Naive thymus-derived CD8-positive, alpha-beta T cell (primary cell): ENCODE measurements at regions not wholly inside any gene's neighbourhood (a gene's known extent, or its start where the extent isn't known, plus 50 kb on each side); places are given as distances from the start of the nearest gene placed in this dataset.

Experiments used
- ATAC-seq, 2 donors: fragments of 150-1000 bp; cut with Tn5 transposase in 1 of 2; sonication (Bioruptor Pico), chemical (Tn5 transposase) in 1 of 2; 1 replicate in 1 of 2; 2 replicates in 1 of 2; pipeline ENCODE4 v1.10.0; 2021; ENCODE audit warnings: mild to moderate bottlenecking in 2 of 2, moderate library complexity in 2 of 2
- POLR2A ChIA-PET: fragments of 350-600 bp; sonication (Branson Sonifier 250); formaldehyde crosslinking; loops from one replicate; lab custom pipeline; 2021; ENCODE audit warnings: antibody characterized with exemption; lab: Charles Lee
- DNase-seq, 10 donors: peaks; one replicate each; pipeline versions ENCODE4 v3.0.0 to v3.0.0-alpha.2; 2020 to 2022
- H3K27ac Mint-ChIP-seq, 10 donors: one replicate each; pipeline ENCODE4 v1.8.0; 2020 to 2022; ENCODE audit warnings: mild to moderate bottlenecking in 10 of 10, mixed read lengths in 10 of 10, moderate library complexity in 4 of 10, inconsistent platforms in 1 of 10
- H3K27me3 Mint-ChIP-seq, 5 donors: one replicate each; pipeline ENCODE4 v1.8.0; 2021 to 2022; ENCODE audit warnings: mixed read lengths in 5 of 5
- H3K36me3 Mint-ChIP-seq, 3 donors: one replicate each; pipeline ENCODE4 v1.8.0; 2020 to 2022; ENCODE audit warnings: mixed read lengths in 3 of 3, mild to moderate bottlenecking in 2 of 3, inconsistent platforms in 1 of 3
- H3K4me1 Mint-ChIP-seq, 4 donors: one replicate each; pipeline ENCODE4 v1.8.0; 2021 to 2022; ENCODE audit warnings: mixed read lengths in 4 of 4
- H3K4me3 Mint-ChIP-seq, 10 donors: one replicate each; pipeline ENCODE4 v1.8.0; 2020 to 2022; ENCODE audit warnings: mild to moderate bottlenecking in 10 of 10, mixed read lengths in 10 of 10, moderate library complexity in 6 of 10, inconsistent platforms in 1 of 10
- H3K9me3 Mint-ChIP-seq, 9 donors: one replicate each; pipeline ENCODE4 v1.8.0; 2020 to 2022; ENCODE audit warnings: mixed read lengths in 9 of 9, mild to moderate bottlenecking in 3 of 9, inconsistent platforms in 1 of 9, moderate library complexity in 1 of 9

DNA sequence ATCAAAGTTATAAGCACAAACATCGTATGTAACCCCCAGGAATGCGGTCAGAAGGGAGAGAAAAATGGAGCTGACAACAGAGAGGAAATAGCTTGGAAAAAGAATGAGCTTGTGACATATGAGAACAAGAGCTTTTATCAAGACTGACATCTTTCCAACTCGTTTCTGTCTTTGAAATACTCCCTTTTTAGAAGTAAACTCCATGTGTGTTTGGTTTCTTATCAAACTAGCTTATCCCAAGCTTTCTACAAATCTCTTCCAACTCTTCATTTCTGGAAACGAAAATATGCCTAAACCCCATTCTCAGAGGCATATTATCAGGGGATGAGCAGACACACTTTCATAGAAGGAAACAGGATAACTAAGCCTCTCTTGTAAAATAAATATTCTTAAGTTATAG, 235.4 kb downstream of the NAF1 start:
- Mint-ChIP-seq H3K27me3 (peaks cover 0 to 1% (median 0%) of the 10 kb centered on the region in 5 donors), H3K4me1 (no peaks in the 10 kb centered on the region), H3K9me3 (peaks cover 0 to 2% (median 0%) of the 10 kb centered on the region in 9 donors), H3K27ac (no peak overlapping the region), H3K4me3 (no peak overlapping the region), H3K36me3 (no peaks in the 10 kb centered on the region)
- DNase-seq (no peak), ATAC-seq (no peak)
- POLR2A ChIA-PET = no interaction called here

- ATAC-seq = no peak
- Mint-ChIP-seq H3K4me3 (no peak overlapping the region), H3K27me3 (no peaks in the 10 kb centered on the region), H3K36me3 (no peaks in the 10 kb centered on the region), H3K27ac (no peak overlapping the region), H3K4me1 (no peaks in the 10 kb centered on the region), H3K9me3 (peaks cover 0 to 11% (median 7%) of the 10 kb centered on the region in 9 donors)
- no peak for DNase-seq
- POLR2A ChIA-PET = no interaction called here
Measured at GRCh38 chr4:162921178-162921785, 245.4 kb downstream of the NAF1 start.

- DNase-seq (no peak), ATAC-seq (no peak)
- Mint-ChIP-seq H3K27ac (no peak overlapping the region), H3K9me3 (peaks cover 0 to 17% (median 8%) of the 10 kb centered on the region in 9 donors), H3K4me3 (no peak overlapping the region), H3K4me1 (no peaks in the 10 kb centered on the region), H3K27me3 (no peaks in the 10 kb centered on the region), H3K36me3 (no peaks in the 10 kb centered on the region)
- POLR2A ChIA-PET = no interaction called here
Measured at GRCh38 chr4:162920649-162921048, 246.0 kb downstream of the NAF1 start.

GRCh38 chr4:162912482-162912881, 254.2 kb downstream of the NAF1 start:
- H3K9me3 Mint-ChIP-seq = peaks cover 0 to 30% (median 12%) of the 10 kb centered on the region in 9 donors
- H3K27me3 Mint-ChIP-seq = peaks cover 0 to 2% (median 0%) of the 10 kb centered on the region in 5 donors
- H3K4me3 Mint-ChIP-seq = no peak overlapping the region
- POLR2A ChIA-PET = no interaction called here
- H3K36me3 Mint-ChIP-seq = no peaks in the 10 kb centered on the region
- no peak overlapping the region for H3K27ac Mint-ChIP-seq
- DNase-seq (no peak), ATAC-seq (no peak)
- H3K4me1 Mint-ChIP-seq = no peaks in the 10 kb centered on the region

DNA sequence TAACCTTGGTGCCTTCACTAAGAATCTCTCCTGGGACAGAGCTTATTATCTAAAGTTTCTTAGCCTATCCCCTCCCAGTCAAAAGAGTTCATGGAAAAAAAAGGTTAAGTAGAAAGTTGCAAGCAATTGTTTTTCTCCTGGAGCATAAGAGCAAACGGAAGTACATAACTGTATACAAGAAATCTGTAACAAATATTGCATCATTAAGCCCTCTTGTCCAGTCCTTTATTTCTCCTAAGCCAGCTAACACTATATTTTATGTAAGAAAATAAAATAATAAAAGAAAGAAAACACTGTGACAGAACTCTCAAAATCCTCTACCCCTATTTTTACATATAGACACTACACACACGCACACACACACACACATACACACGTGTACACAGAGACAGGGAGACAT, 255.3 kb downstream of the NAF1 start:
- Mint-ChIP-seq H3K36me3 (peaks cover 0 to 3% (median 0%) of the 10 kb centered on the region in 3 donors), H3K4me3 (no peak overlapping the region), H3K27ac (no peak overlapping the region), H3K9me3 (peaks cover 2 to 29% (median 12%) of the 10 kb centered on the region in 9 donors), H3K4me1 (no peaks in the 10 kb centered on the region), H3K27me3 (peaks cover 0 to 2% (median 0%) of the 10 kb centered on the region in 5 donors)
- ATAC-seq (no peak), DNase-seq (no peak)
- POLR2A ChIA-PET = no interaction called here

GRCh38 chr4:162909952-162910351, 256.7 kb downstream of the NAF1 start:
- Mint-ChIP-seq H3K27me3 (peaks cover 0 to 2% (median 0%) of the 10 kb centered on the region in 5 donors), H3K27ac (no peak overlapping the region), H3K4me1 (no peaks in the 10 kb centered on the region), H3K9me3 (peaks cover 0 to 23% (median 9%) of the 10 kb centered on the region in 9 donors), H3K36me3 (peaks cover 0 to 3% (median 0%) of the 10 kb centered on the region in 3 donors), H3K4me3 (no peak overlapping the region)
- POLR2A ChIA-PET = no interaction called here
- ATAC-seq (no peak), DNase-seq (no peak)

DNA sequence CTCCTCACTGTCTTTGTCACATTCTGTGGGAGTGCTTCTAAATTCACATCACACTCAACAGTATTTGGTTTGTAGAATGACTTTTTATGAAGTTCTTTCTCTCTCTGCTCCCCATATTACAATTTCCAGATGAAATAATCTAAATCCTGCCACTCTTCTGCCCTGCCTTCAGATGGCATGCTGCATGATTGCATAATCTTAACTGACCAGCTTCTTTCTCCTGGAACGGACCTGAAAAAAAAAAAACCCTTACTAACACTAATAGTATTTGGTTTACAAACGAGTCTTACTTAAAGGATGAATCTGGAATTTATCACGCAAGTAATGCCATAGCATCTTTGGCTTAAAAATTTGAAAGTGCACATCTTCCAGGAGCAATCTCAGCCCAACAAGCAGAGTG, 272.3 kb downstream of the NAF1 start:
- Mint-ChIP-seq H3K9me3 (peaks cover 0 to 3% (median 0%) of the 10 kb centered on the region in 9 donors), H3K4me3 (no peak overlapping the region), H3K36me3 (no peaks in the 10 kb centered on the region), H3K27me3 (no peaks in the 10 kb centered on the region), H3K27ac (no peak overlapping the region), H3K4me1 (no peaks in the 10 kb centered on the region)
- no peak for DNase-seq
- no peak for ATAC-seq
- POLR2A ChIA-PET = no interaction called here

DNA sequence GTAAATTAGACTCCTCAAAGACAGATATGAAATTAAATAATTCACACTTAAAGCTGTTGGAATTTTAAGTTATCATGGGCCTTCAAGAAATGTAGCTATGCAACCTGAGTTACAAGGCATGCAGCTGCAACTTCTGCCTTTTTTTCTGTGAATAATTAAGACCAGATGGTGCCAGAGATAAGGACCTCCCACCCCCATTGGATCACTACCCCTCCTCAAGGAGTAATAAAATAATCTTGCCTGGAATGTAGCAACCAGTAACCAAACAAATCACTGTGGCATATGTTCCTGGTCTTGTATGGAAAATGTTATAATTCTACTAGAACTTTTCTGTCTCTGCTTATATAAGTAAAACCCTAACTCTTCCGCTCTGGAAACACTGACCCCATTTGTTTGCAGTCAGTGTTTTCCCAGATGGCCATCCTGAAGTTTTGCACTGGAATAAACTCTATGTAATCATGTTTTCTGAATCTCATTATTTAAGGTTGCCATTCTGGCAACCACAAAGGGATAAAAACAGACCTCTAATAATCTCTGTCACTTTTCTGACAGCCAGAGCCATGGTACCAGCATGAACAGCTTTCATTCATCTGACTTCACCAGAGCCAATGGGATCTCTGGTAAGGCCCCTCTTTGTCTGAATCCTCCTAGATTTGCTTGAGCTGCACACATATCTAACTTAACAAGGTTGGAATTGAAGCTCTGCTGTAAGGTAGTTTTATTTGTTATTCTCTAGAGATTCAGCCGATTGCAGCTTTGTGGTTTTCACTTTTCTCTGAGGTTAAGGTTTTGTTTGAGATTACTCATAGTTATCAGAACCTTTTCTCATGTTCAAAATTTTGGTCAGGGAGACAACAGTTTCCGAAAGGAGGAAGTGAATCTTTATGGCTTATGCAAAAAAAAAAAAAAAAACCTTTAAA, 274.6 kb downstream of the NAF1 start:
- ATAC-seq (no peak), DNase-seq (no peak)
- H3K4me3 Mint-ChIP-seq = no peak overlapping the region
- POLR2A ChIA-PET = no interaction called here
- H3K4me1 Mint-ChIP-seq = no peaks in the 10 kb centered on the region
- no peaks in the 10 kb centered on the region for H3K27me3 Mint-ChIP-seq
- H3K9me3 Mint-ChIP-seq = peaks cover 0 to 14% (median 0%) of the 10 kb centered on the region in 9 donors
- no peaks in the 10 kb centered on the region for H3K36me3 Mint-ChIP-seq
- no peak overlapping the region for H3K27ac Mint-ChIP-seq

GRCh38 chr4:162878096-162878495, 288.6 kb downstream of the NAF1 start:
- no peak for DNase-seq
- H3K27ac Mint-ChIP-seq = no peak overlapping the region

GRCh38 chr4:162874748-162875147, 291.9 kb downstream of the NAF1 start:
- Mint-ChIP-seq H3K4me3 (no peak overlapping the region), H3K27ac (no peak overlapping the region)
- DNase-seq = no peak

More at GRCh38 chr4:162878096-162878495, 288.6 kb downstream of the NAF1 start:
- POLR2A ChIA-PET = no interaction called here
- Mint-ChIP-seq H3K36me3 (no peaks in the 10 kb centered on the region), H3K27me3 (peaks cover 0 to 2% (median 0%) of the 10 kb centered on the region in 5 donors), H3K4me1 (no peaks in the 10 kb centered on the region), H3K4me3 (no peak overlapping the region), H3K9me3 (peaks cover 0 to 8% (median 2%) of the 10 kb centered on the region in 9 donors)
- no peak for ATAC-seq

DNA sequence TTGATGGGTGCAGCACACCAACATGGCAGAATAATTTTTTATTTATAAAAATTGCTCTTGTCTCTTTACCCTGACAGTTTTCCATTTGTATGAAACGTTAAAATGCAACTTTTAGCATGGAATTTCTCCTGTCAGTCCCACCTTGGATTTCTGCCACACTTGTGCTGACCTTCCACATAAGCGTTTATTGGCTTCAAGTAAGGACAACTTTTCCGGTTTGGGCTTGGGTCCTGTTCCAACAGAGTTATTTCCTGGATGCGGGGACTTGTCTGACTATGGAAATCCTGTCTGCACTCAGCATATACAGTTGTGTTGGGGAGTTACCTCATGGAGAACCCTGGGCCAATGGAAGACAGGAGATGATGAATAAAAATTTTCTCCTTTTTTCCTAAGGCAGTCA, 294.7 kb downstream of the NAF1 start:
- Mint-ChIP-seq H3K36me3 (no peaks in the 10 kb centered on the region), H3K27me3 (peaks cover 0 to 2% (median 0%) of the 10 kb centered on the region in 5 donors), H3K9me3 (peaks cover 0 to 32% (median 6%) of the 10 kb centered on the region in 9 donors), H3K27ac (no peak overlapping the region), H3K4me3 (no peak overlapping the region), H3K4me1 (no peaks in the 10 kb centered on the region)
- ATAC-seq = no peak
- POLR2A ChIA-PET = no interaction called here
- no peak for DNase-seq

More at GRCh38 chr4:162874748-162875147, 291.9 kb downstream of the NAF1 start:
- no peak for ATAC-seq
- H3K4me1 Mint-ChIP-seq = no peaks in the 10 kb centered on the region
- H3K27me3 Mint-ChIP-seq = peaks cover 0 to 2% (median 0%) of the 10 kb centered on the region in 5 donors
- no peaks in the 10 kb centered on the region for H3K36me3 Mint-ChIP-seq
- POLR2A ChIA-PET = no interaction called here
- peaks cover 0 to 12% (median 2%) of the 10 kb centered on the region in 9 donors for H3K9me3 Mint-ChIP-seq

- DNase-seq (no peak), ATAC-seq (no peak)
- POLR2A ChIA-PET = no interaction called here
- Mint-ChIP-seq H3K4me3 (no peak overlapping the region), H3K4me1 (no peaks in the 10 kb centered on the region), H3K9me3 (peaks cover 0 to 42% (median 7%) of the 10 kb centered on the region in 9 donors), H3K27me3 (no peaks in the 10 kb centered on the region), H3K27ac (no peak overlapping the region), H3K36me3 (no peaks in the 10 kb centered on the region)
Measured at GRCh38 chr4:162869157-162869556, 297.5 kb downstream of the NAF1 start.

DNA sequence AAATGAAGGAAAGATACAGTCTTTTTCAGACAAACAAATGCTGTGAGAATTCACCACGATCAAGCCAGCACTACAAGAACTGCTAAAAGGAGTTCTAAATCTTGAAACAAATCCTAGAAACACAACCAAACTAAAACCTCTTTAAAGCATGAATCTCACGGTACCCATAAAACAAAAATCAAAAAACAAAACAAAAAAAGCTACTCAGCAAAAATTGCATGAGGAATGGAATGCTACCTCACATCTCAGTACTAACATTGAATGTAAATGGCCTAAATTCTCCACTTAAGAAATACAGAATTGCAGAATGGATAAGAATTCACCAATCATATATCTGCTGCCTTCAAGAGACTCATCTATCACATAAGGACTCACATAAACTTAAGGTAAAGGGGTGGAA, 300.1 kb downstream of the NAF1 start:
- Mint-ChIP-seq H3K27me3 (no peaks in the 10 kb centered on the region), H3K4me3 (no peak overlapping the region), H3K4me1 (no peaks in the 10 kb centered on the region), H3K9me3 (peaks cover 0 to 42% (median 4%) of the 10 kb centered on the region in 9 donors), H3K36me3 (peaks cover 0 to 4% (median 0%) of the 10 kb centered on the region in 3 donors), H3K27ac (no peak overlapping the region)
- ATAC-seq = no peak
- DNase-seq = no peak
- POLR2A ChIA-PET = no interaction called here
